ENCODE measurements at regions not wholly inside any gene's neighbourhood (a gene's known extent, or its start where the extent isn't known, plus 50 kb on each side); places are given as distances from the start of the nearest gene placed in this dataset.

DNA sequence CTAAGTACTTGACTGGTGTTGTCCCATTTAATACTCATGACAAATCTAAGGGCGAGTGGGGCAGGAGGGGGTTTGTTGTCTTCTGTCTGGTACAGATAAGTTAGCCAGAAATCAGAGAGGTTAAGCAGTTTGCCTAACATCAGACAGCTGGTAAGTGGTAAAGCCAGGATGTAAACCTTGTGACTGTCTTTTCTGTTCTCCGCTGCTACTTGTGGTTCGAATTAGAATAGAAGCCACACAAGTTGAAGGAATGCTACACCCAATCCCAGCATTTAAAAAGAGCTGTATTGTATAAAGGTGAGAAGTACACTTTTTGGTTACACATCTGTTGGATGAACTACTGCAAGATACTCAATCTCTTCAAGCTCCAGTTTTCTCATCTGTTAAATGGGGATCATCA lies 474.7 kb upstream of the SUCLG2 start:
- H3K4me3 ChIP-seq: no peak overlapping the region
- no peak for TF ChIP-seq CTCF (IDR thresholded peaks at IDR 0.05)
- H3K4me1 ChIP-seq: no peaks in the 10 kb centered on the region
- peaks cover 0 to 10% of the 10 kb centered on the region in 2 donors for H3K9me3 ChIP-seq
- no peaks in the 10 kb centered on the region for H3K36me3 ChIP-seq
- no peaks in the 10 kb centered on the region for H3K27me3 ChIP-seq
- no peak overlapping the region for H3K27ac ChIP-seq
- DNase-seq (ENCODE audit: low spot score): no peak

GRCh38 chr3:68123231-68123630 lies 468.8 kb upstream of the SUCLG2 start:
- Histone ChIP-seq H3K4me3 (no peak overlapping the region), H3K36me3 (no peaks in the 10 kb centered on the region), H3K9me3 (no peaks in the 10 kb centered on the region), H3K27me3 (no peaks in the 10 kb centered on the region), H3K4me1 (no peaks in the 10 kb centered on the region), H3K27ac (no peak overlapping the region)
- TF ChIP-seq CTCF (IDR thresholded peaks at IDR 0.05): no peak
- DNase-seq (ENCODE audit: low spot score): no peak

DNA sequence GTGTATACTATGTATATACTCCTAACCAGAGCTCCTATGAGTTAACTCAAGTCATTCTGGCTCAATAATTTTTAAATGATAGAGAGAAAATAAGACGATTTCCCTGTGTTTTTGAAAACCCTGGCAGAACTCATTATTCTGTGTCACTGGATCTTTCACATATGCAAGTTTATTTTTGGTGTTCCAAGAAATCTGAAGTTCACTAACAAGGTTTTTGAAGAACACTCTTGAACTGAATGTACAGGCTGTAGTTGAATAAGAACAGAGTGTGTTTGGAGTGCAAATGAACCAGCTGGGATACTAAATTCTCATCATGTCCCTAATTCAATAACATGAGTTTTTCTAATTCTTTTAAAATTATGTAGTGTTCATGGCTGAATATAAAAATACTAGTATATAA lies 466.9 kb upstream of the SUCLG2 start:
- Histone ChIP-seq H3K27me3 (no peaks in the 10 kb centered on the region), H3K4me3 (no peak overlapping the region), H3K27ac (no peak overlapping the region), H3K4me1 (no peaks in the 10 kb centered on the region), H3K9me3 (no peaks in the 10 kb centered on the region), H3K36me3 (no peaks in the 10 kb centered on the region)
- no peak for DNase-seq (ENCODE audit: low spot score)
- no peak for TF ChIP-seq CTCF (IDR thresholded peaks at IDR 0.05)

- Histone ChIP-seq H3K9me3 (no peaks in the 10 kb centered on the region), H3K36me3 (no peaks in the 10 kb centered on the region), H3K4me3 (no peak overlapping the region), H3K27ac (no peak overlapping the region), H3K27me3 (no peaks in the 10 kb centered on the region), H3K4me1 (no peaks in the 10 kb centered on the region)
- no peak for DNase-seq (ENCODE audit: low spot score)
- TF ChIP-seq CTCF (IDR thresholded peaks at IDR 0.05): no peak
Measured at GRCh38 chr3:68116580-68116979, 462.2 kb upstream of the SUCLG2 start.

- no peak for DNase-seq (ENCODE audit: low spot score)
- TF ChIP-seq CTCF (IDR thresholded peaks at IDR 0.05): no peak
- Histone ChIP-seq H3K27me3 (no peaks in the 10 kb centered on the region), H3K9me3 (no peaks in the 10 kb centered on the region), H3K27ac (no peak overlapping the region), H3K36me3 (no peaks in the 10 kb centered on the region), H3K4me3 (no peak overlapping the region), H3K4me1 (no peaks in the 10 kb centered on the region)
Measured at GRCh38 chr3:68103811-68104210, 449.4 kb upstream of the SUCLG2 start.

GRCh38 chr3:68090571-68090970 lies 436.2 kb upstream of the SUCLG2 start:
- H3K4me1 ChIP-seq: no peaks in the 10 kb centered on the region
- H3K9me3 ChIP-seq: no peaks in the 10 kb centered on the region
- DNase-seq (ENCODE audit: low spot score): no peak
- H3K27ac ChIP-seq: no peak overlapping the region
- TF ChIP-seq CTCF (IDR thresholded peaks at IDR 0.05): no peak
- no peak overlapping the region for H3K4me3 ChIP-seq
- H3K27me3 ChIP-seq: no peaks in the 10 kb centered on the region
- no peaks in the 10 kb centered on the region for H3K36me3 ChIP-seq

All from right atrium auricular region (tissue), 2 donors.